HG02642 (cell line): ENCODE measurements at regions not wholly inside any gene's neighbourhood (a gene's known extent, or its start where the extent isn't known, plus 50 kb on each side); places are given as distances from the start of the nearest gene placed in this dataset.
"Not testable (repeated sequence)": the region's sequence is repeated elsewhere in the genome, so short reads cannot be mapped to it uniquely, and the experiment has no call there.

Source experiments
- ATAC-seq: cut with Tn5 transposase; IDR thresholded peaks from one replicate; pipeline ENCODE4 v1.9.1; 2021; ENCODE audit warnings: mild to moderate bottlenecking; ENCODE audit not compliant: unreplicated experiment, poor library complexity

- no peak for ATAC-seq
Measured at GRCh38 chr6:168369786-168370185, 50.2 kb upstream of the DACT2 start.

GRCh38 chr6:168370310-168370991 lies 50.9 kb upstream of the DACT2 start:
- peak; percentile 44 for ATAC-seq

- ATAC-seq = no peak
Measured at GRCh38 chr6:168371185-168371584, 51.6 kb upstream of the DACT2 start.

- ATAC-seq = no peak
Measured at GRCh38 chr6:168371618-168371980, 52.0 kb upstream of the DACT2 start.

GRCh38 chr6:168371981-168372711 lies 52.6 kb upstream of the DACT2 start:
- ATAC-seq = no peak

GRCh38 chr6:168372889-168373288 lies 53.3 kb upstream of the DACT2 start:
- no peak for ATAC-seq

GRCh38 chr6:168373389-168373788 lies 53.8 kb upstream of the DACT2 start:
- no peak for ATAC-seq

GRCh38 chr6:168374051-168374502 lies 54.5 kb upstream of the DACT2 start:
- ATAC-seq = no peak

GRCh38 chr6:168374541-168375071 lies 55.0 kb upstream of the DACT2 start:
- ATAC-seq = no peak

GRCh38 chr6:168376120-168376519 lies 56.5 kb upstream of the DACT2 start:
- ATAC-seq = no peak

GRCh38 chr6:168376811-168377483 lies 57.4 kb upstream of the DACT2 start:
- ATAC-seq = no peak

- ATAC-seq = no peak
Measured at GRCh38 chr6:168377484-168377855, 57.9 kb upstream of the DACT2 start.

- ATAC-seq = no peak
Measured at GRCh38 chr6:168377856-168378832, 58.6 kb upstream of the DACT2 start.

GRCh38 chr6:168379579-168379978 lies 60.0 kb upstream of the DACT2 start:
- not testable (repeated sequence) for ATAC-seq

- not testable (repeated sequence) for ATAC-seq
Measured at GRCh38 chr6:168380166-168380955, 60.6 kb upstream of the SMOC2 start.

- ATAC-seq = no peak
Measured at GRCh38 chr6:168380956-168381605, 59.9 kb upstream of the SMOC2 start.

GRCh38 chr6:168381726-168382458 lies 59.1 kb upstream of the SMOC2 start:
- no peak for ATAC-seq
